Activated naive CD4-positive, alpha-beta T cell treated with anti-CD3 and anti-CD28 coated beads, Interleukin-2, amount 50 U/mL, for 24 hours (primary cell): ENCODE measurements at regions not wholly inside any gene's neighbourhood (a gene's known extent, or its start where the extent isn't known, plus 50 kb on each side); places are given as distances from the start of the nearest gene placed in this dataset.
"Not testable (repeated sequence)": the region's sequence is repeated elsewhere in the genome, so short reads cannot be mapped to it uniquely, and the experiment has no call there.

Experiments used
- H3K27ac Mint-ChIP-seq: one replicate; pipeline ENCODE4 v1.8.0; 2021; ENCODE audit warnings: mild to moderate bottlenecking, mixed read lengths
- H3K27me3 Mint-ChIP-seq: one replicate; pipeline ENCODE4 v1.8.0; 2021; ENCODE audit warnings: mixed read lengths
- H3K36me3 Mint-ChIP-seq: one replicate; pipeline ENCODE4 v1.8.0; 2021; ENCODE audit warnings: mixed read lengths
- H3K4me1 Mint-ChIP-seq: one replicate; pipeline ENCODE4 v1.8.0; 2021; ENCODE audit warnings: mixed read lengths
- H3K4me3 Mint-ChIP-seq: one replicate; pipeline ENCODE4 v1.8.0; 2021; ENCODE audit warnings: mild to moderate bottlenecking, mixed read lengths
- H3K9me3 Mint-ChIP-seq: one replicate; pipeline ENCODE4 v1.8.0; 2021; ENCODE audit warnings: mixed read lengths

- Mint-ChIP-seq H3K4me3 (no peak overlapping the region), H3K36me3 (no peaks in the 10 kb centered on the region), H3K27me3 (no peaks in the 10 kb centered on the region), H3K4me1 (no peaks in the 10 kb centered on the region), H3K27ac (no peak overlapping the region), H3K9me3 (no peaks in the 10 kb centered on the region)
Measured at GRCh38 chr3:19013879-19014278, 134.4 kb upstream of the KCNH8 start.

GRCh38 chr3:19012846-19013245, 135.5 kb upstream of the KCNH8 start:
- no peaks in the 10 kb centered on the region for H3K27me3 Mint-ChIP-seq
- no peak overlapping the region for H3K27ac Mint-ChIP-seq
- H3K9me3 Mint-ChIP-seq, result no peaks in the 10 kb centered on the region
- no peaks in the 10 kb centered on the region for H3K4me1 Mint-ChIP-seq
- H3K4me3 Mint-ChIP-seq, result no peak overlapping the region
- no peaks in the 10 kb centered on the region for H3K36me3 Mint-ChIP-seq

GRCh38 chr3:19002606-19003005, 145.7 kb upstream of the KCNH8 start:
- Mint-ChIP-seq H3K27me3 (no peaks in the 10 kb centered on the region), H3K27ac (no peak overlapping the region), H3K36me3 (no peaks in the 10 kb centered on the region), H3K4me1 (no peaks in the 10 kb centered on the region), H3K9me3 (no peaks in the 10 kb centered on the region), H3K4me3 (no peak overlapping the region)

GRCh38 chr3:18998069-18998468, 150.2 kb upstream of the KCNH8 start:
- Mint-ChIP-seq H3K27me3 (no peaks in the 10 kb centered on the region), H3K4me1 (no peaks in the 10 kb centered on the region), H3K36me3 (no peaks in the 10 kb centered on the region), H3K9me3 (no peaks in the 10 kb centered on the region), H3K4me3 (no peak overlapping the region), H3K27ac (no peak overlapping the region)

- Mint-ChIP-seq H3K36me3 (no peaks in the 10 kb centered on the region), H3K4me3 (no peak overlapping the region), H3K9me3 (no peaks in the 10 kb centered on the region), H3K4me1 (peaks cover 22% of the 10 kb centered on the region), H3K27ac (no peak overlapping the region), H3K27me3 (peaks cover 17% of the 10 kb centered on the region)
Measured at GRCh38 chr3:18992709-18993108, 155.6 kb upstream of the KCNH8 start.

- H3K27ac Mint-ChIP-seq, result peak overlapping the region; percentile 6
- H3K27me3 Mint-ChIP-seq, result peaks cover 17% of the 10 kb centered on the region
- peak overlapping the region; percentile 73 for H3K4me3 Mint-ChIP-seq
- H3K36me3 Mint-ChIP-seq, result no peaks in the 10 kb centered on the region
- H3K9me3 Mint-ChIP-seq, result no peaks in the 10 kb centered on the region
- H3K4me1 Mint-ChIP-seq, result peaks cover 22% of the 10 kb centered on the region
Measured at GRCh38 chr3:18989237-18989795, 159.0 kb upstream of the KCNH8 start.

- Mint-ChIP-seq H3K9me3 (no peaks in the 10 kb centered on the region), H3K4me1 (peaks cover 22% of the 10 kb centered on the region), H3K27me3 (peaks cover 17% of the 10 kb centered on the region), H3K27ac (no peak overlapping the region), H3K4me3 (peak overlapping the region; percentile 73), H3K36me3 (no peaks in the 10 kb centered on the region)
Measured at GRCh38 chr3:18988614-18989229, 159.6 kb upstream of the KCNH8 start.

GRCh38 chr3:18987862-18988447, 160.4 kb upstream of the KCNH8 start:
- no peak overlapping the region for H3K27ac Mint-ChIP-seq

GRCh38 chr3:18987070-18987469, 161.2 kb upstream of the KCNH8 start:
- Mint-ChIP-seq H3K27me3 (peaks cover 17% of the 10 kb centered on the region), H3K4me1 (peaks cover 22% of the 10 kb centered on the region), H3K27ac (no peak overlapping the region), H3K36me3 (no peaks in the 10 kb centered on the region), H3K9me3 (no peaks in the 10 kb centered on the region), H3K4me3 (no peak overlapping the region)

More at GRCh38 chr3:18987862-18988447, 160.4 kb upstream of the KCNH8 start:
- Mint-ChIP-seq H3K27me3 (peaks cover 17% of the 10 kb centered on the region), H3K4me3 (no peak overlapping the region), H3K36me3 (no peaks in the 10 kb centered on the region), H3K4me1 (peaks cover 22% of the 10 kb centered on the region), H3K9me3 (no peaks in the 10 kb centered on the region)

GRCh38 chr3:18982920-18983319, 165.4 kb upstream of the KCNH8 start:
- H3K27ac Mint-ChIP-seq, result no peak overlapping the region
- no peak overlapping the region for H3K4me3 Mint-ChIP-seq
- H3K36me3 Mint-ChIP-seq, result no peaks in the 10 kb centered on the region
- no peaks in the 10 kb centered on the region for H3K9me3 Mint-ChIP-seq
- peaks cover under 1% of the 10 kb centered on the region for H3K27me3 Mint-ChIP-seq
- peaks cover 1% of the 10 kb centered on the region for H3K4me1 Mint-ChIP-seq

GRCh38 chr3:18976102-18976501, 172.2 kb upstream of the KCNH8 start:
- H3K27ac Mint-ChIP-seq, H3K27me3 Mint-ChIP-seq, H3K36me3 Mint-ChIP-seq, H3K4me3 Mint-ChIP-seq, H3K4me1 Mint-ChIP-seq: not testable (repeated sequence)
- peaks cover 18% of the 10 kb centered on the region for H3K9me3 Mint-ChIP-seq

GRCh38 chr3:18968120-18968519, 180.2 kb upstream of the KCNH8 start:
- H3K4me1 Mint-ChIP-seq, result no peaks in the 10 kb centered on the region
- no peaks in the 10 kb centered on the region for H3K36me3 Mint-ChIP-seq
- H3K27me3 Mint-ChIP-seq, result no peaks in the 10 kb centered on the region
- no peak overlapping the region for H3K27ac Mint-ChIP-seq
- no peak overlapping the region for H3K4me3 Mint-ChIP-seq
- H3K9me3 Mint-ChIP-seq, result peaks cover 5% of the 10 kb centered on the region

GRCh38 chr3:18965781-18966180, 182.5 kb upstream of the KCNH8 start:
- Mint-ChIP-seq H3K4me3 (no peak overlapping the region), H3K4me1 (no peaks in the 10 kb centered on the region), H3K27me3 (no peaks in the 10 kb centered on the region), H3K27ac (no peak overlapping the region), H3K36me3 (no peaks in the 10 kb centered on the region), H3K9me3 (peaks cover 6% of the 10 kb centered on the region)

GRCh38 chr3:18964640-18965039, 183.7 kb upstream of the KCNH8 start:
- Mint-ChIP-seq H3K4me3 (no peak overlapping the region), H3K36me3 (no peaks in the 10 kb centered on the region), H3K9me3 (peaks cover 6% of the 10 kb centered on the region), H3K27ac (no peak overlapping the region), H3K4me1 (no peaks in the 10 kb centered on the region), H3K27me3 (no peaks in the 10 kb centered on the region)

- no peaks in the 10 kb centered on the region for H3K9me3 Mint-ChIP-seq
- H3K4me3 Mint-ChIP-seq, result no peak overlapping the region
- H3K27ac Mint-ChIP-seq, result no peak overlapping the region
- peaks cover 12% of the 10 kb centered on the region for H3K27me3 Mint-ChIP-seq
- no peaks in the 10 kb centered on the region for H3K36me3 Mint-ChIP-seq
- no peaks in the 10 kb centered on the region for H3K4me1 Mint-ChIP-seq
Measured at GRCh38 chr3:18951333-18951732, 197.0 kb upstream of the KCNH8 start.

GRCh38 chr3:18946524-18946923, 201.8 kb upstream of the KCNH8 start:
- Mint-ChIP-seq H3K9me3 (no peaks in the 10 kb centered on the region), H3K4me3 (no peak overlapping the region), H3K27ac (no peak overlapping the region), H3K36me3 (no peaks in the 10 kb centered on the region), H3K27me3 (peaks cover 8% of the 10 kb centered on the region), H3K4me1 (no peaks in the 10 kb centered on the region)
